ENCODE measurements at regions not wholly inside any gene's neighbourhood (a gene's known extent, or its start where the extent isn't known, plus 50 kb on each side); places are given as distances from the start of the nearest gene placed in this dataset.
"Not testable (repeated sequence)": the region's sequence is repeated elsewhere in the genome, so short reads cannot be mapped to it uniquely, and the experiment has no call there.

- no peaks in the 10 kb centered on the region for H3K36me3 ChIP-seq
- H3K9me3 ChIP-seq: peaks cover 0 to 17% (median 0%) of the 10 kb centered on the region in 3 donors
- 50 to 100% methylated on average over 1 of the region's 1 CpG for WGBS, 2 donors (ENCODE audit: low coverage in 1 of 2)
- no peak for TF ChIP-seq POLR2A (IDR thresholded peaks at IDR 0.05)
- no peak for TF ChIP-seq CTCF (IDR thresholded peaks at IDR 0.05)
- no peak for TF ChIP-seq POLR2AphosphoS5 (IDR thresholded peaks at IDR 0.05)
- TF ChIP-seq EP300 (IDR thresholded peaks at IDR 0.05): no peak
- H3K4me1 ChIP-seq: no peaks in the 10 kb centered on the region
- H3K4me3 ChIP-seq: no peak overlapping the region
- H3K27ac ChIP-seq: no peak overlapping the region
- ATAC-seq: no peak
- H3K27me3 ChIP-seq: peaks cover 63% of the 10 kb centered on the region
These were observed 268.1 kb upstream of the SDK2 start for GRCh38 chr17:73912373-73912746.

DNA sequence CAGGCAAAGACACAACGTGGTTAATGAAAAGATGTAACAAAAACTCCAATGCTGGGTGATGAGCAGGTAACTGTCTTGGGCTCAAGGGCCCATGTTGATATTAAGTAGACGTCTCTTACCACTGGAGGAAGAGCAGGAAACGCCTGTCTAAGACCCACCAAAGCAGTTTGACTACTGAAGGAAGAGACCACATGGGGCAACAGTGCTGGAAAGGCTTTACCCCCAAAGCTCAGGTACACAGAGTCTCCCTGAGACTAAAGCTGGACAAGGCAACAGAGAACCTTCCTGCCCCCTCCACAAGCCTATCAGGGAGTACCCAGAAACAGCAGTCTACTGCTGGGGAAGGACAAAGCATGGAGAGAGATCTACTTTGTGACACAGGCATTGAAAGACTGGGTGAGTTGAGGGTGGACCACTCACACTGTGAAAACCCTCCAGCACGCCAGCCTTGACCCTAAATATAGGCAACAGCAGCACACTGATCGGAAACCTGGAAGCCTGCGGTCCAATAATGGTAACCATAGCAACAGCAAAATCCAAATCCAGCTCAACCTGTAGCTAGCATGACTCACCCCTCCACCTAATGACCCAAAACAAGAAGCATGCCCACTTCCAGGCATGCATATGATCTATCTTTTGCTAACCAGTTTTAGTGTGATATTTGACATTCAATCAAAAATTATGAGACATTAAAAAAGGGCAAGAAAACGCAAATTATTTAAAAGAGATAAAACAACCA, 270.5 kb upstream of the SDK2 start:
- WGBS, 2 donors (ENCODE audit: low coverage in 1 of 2): 73 to 86% methylated on average over 3 to 6 of the region's 7 CpGs
- Histone ChIP-seq H3K4me1 (no peaks in the 10 kb centered on the region), H3K36me3 (no peaks in the 10 kb centered on the region), H3K27ac (no peak overlapping the region), H3K4me3 (no peak overlapping the region), H3K27me3 (peaks cover 44% of the 10 kb centered on the region), H3K9me3 (peaks cover 0 to 20% (median 0%) of the 10 kb centered on the region in 3 donors)
- no peak for ATAC-seq
- no peak for TF ChIP-seq POLR2A (IDR thresholded peaks at IDR 0.05)
- TF ChIP-seq POLR2AphosphoS5 (IDR thresholded peaks at IDR 0.05): no peak
- TF ChIP-seq EP300 (IDR thresholded peaks at IDR 0.05): no peak
- TF ChIP-seq CTCF (IDR thresholded peaks at IDR 0.05): no peak

GRCh38 chr17:73919033-73919432, 274.8 kb upstream of the SDK2 start:
- WGBS, 2 donors (ENCODE audit: low coverage in 1 of 2): 80 to 88% methylated on average over 1 to 3 of the region's 3 CpGs
- H3K27me3 ChIP-seq, H3K36me3 ChIP-seq, H3K27ac ChIP-seq, H3K4me1 ChIP-seq, ATAC-seq, H3K4me3 ChIP-seq: not testable (repeated sequence)
- peaks cover 0 to 26% (median 0%) of the 10 kb centered on the region in 3 donors for H3K9me3 ChIP-seq

GRCh38 chr17:73921306-73921705, 277.1 kb upstream of the SDK2 start:
- Histone ChIP-seq H3K9me3 (peaks cover 0 to 15% (median 0%) of the 10 kb centered on the region in 3 donors), H3K4me1 (no peaks in the 10 kb centered on the region), H3K4me3 (no peak overlapping the region), H3K27me3 (peaks cover 6% of the 10 kb centered on the region), H3K36me3 (no peaks in the 10 kb centered on the region), H3K27ac (no peak overlapping the region)
- 77 to 100% methylated on average over 1 to 2 of the region's 2 CpGs for WGBS, 2 donors (ENCODE audit: low coverage in 1 of 2)
- TF ChIP-seq EP300 (IDR thresholded peaks at IDR 0.05) (no peak), POLR2A (IDR thresholded peaks at IDR 0.05) (no peak), POLR2AphosphoS5 (IDR thresholded peaks at IDR 0.05) (no peak), CTCF (IDR thresholded peaks at IDR 0.05) (no peak)
- ATAC-seq: no peak

DNA sequence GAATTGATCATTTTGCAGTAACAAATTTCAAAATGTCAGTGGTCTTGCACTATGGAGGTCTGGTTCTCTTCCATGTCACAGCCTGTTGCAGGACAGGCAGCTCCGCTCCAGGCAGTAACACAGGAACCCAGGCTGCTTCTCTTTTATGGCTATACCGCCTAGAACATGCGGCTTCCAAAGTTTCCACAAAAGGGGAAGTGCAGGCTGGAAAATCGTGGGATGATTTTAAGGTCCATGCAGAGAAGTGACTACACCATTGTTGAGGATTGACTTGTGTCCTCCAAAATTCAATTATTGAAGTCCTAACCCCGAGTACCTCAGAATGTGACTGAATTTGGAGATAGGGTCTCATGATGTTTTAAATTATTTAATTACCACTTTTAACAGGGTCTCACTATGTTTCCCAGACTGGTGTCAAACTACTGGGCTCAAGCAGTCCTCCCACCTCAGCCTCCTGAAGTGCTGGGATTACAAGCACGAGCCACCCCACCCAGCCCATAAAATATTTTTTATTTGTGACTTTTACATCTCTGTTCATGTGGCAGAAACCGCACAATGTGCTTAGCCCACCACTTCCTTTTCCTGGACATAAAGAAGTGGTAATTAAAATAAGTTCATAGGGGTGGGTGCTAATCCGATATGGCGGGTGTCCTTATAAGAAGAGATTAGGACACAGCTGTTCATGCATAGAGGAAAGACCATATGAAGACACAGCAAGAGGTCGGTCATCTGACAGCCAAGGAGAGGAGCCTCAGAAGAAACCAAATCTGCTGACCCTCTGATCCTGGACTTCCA, 279.2 kb upstream of the RPL38 start:
- H3K9me3 ChIP-seq: peaks cover 0 to 32% (median 0%) of the 10 kb centered on the region in 3 donors
- no peak overlapping the region for H3K27ac ChIP-seq
- no peak for ATAC-seq
- no peaks in the 10 kb centered on the region for H3K36me3 ChIP-seq
- peaks cover 25% of the 10 kb centered on the region for H3K27me3 ChIP-seq
- H3K4me1 ChIP-seq: no peaks in the 10 kb centered on the region
- TF ChIP-seq EP300 (IDR thresholded peaks at IDR 0.05): no peak
- no peak for TF ChIP-seq POLR2A (IDR thresholded peaks at IDR 0.05)
- TF ChIP-seq POLR2AphosphoS5 (IDR thresholded peaks at IDR 0.05): no peak
- TF ChIP-seq CTCF (IDR thresholded peaks at IDR 0.05): no peak
- 73 to 84% methylated on average over 8 to 10 of the region's 10 CpGs for WGBS, 2 donors (ENCODE audit: low coverage in 1 of 2)
- no peak overlapping the region for H3K4me3 ChIP-seq
